Activated naive CD4-positive, alpha-beta T cell treated with anti-CD3 and anti-CD28 coated beads, Interleukin-2, amount 50 U/mL, for 72 hours (primary cell): ENCODE measurements at regions not wholly inside any gene's neighbourhood (a gene's known extent, or its start where the extent isn't known, plus 50 kb on each side); places are given as distances from the start of the nearest gene placed in this dataset.

Experiments
- ATAC-seq, 2 donors: fragments of 150-1000 bp; cut with Tn5 transposase; 2 replicates each; pipeline ENCODE4 v1.10.0; 2021; ENCODE audit warnings: mild to moderate bottlenecking in 2 of 2, moderate library complexity in 2 of 2
- DNase-seq, 2 donors: peaks; one replicate each; pipeline ENCODE4 v3.0.0; 2021 to 2022; ENCODE audit warnings: low spot score in 2 of 2
- H3K27ac Mint-ChIP-seq, 2 donors: one replicate each; pipeline ENCODE4 v1.8.0; 2022; ENCODE audit warnings: mild to moderate bottlenecking in 2 of 2, mixed read lengths in 2 of 2
- H3K36me3 Mint-ChIP-seq, 2 donors: one replicate each; pipeline ENCODE4 v1.8.0; 2022; ENCODE audit warnings: mixed read lengths in 2 of 2
- H3K9me3 Mint-ChIP-seq, 2 donors: one replicate each; pipeline ENCODE4 v1.8.0; 2022; ENCODE audit warnings: mixed read lengths in 2 of 2

GRCh38 chr2:45191146-45191863 lies 182.1 kb upstream of the SIX2 start:
- ATAC-seq (no peak), DNase-seq (no peak)
- no peaks in the 10 kb centered on the region for H3K9me3 Mint-ChIP-seq
- H3K27ac Mint-ChIP-seq, result no peak overlapping the region
- no peaks in the 10 kb centered on the region for H3K36me3 Mint-ChIP-seq

- Mint-ChIP-seq H3K27ac (no peak overlapping the region), H3K36me3 (no peaks in the 10 kb centered on the region)
- no peak for ATAC-seq
Observed at GRCh38 chr2:45190481-45190942, 181.3 kb upstream of the SIX2 start.

GRCh38 chr2:45184606-45185005 lies 175.4 kb upstream of the SIX2 start:
- Mint-ChIP-seq H3K27ac (no peak overlapping the region), H3K36me3 (no peaks in the 10 kb centered on the region), H3K9me3 (no peaks in the 10 kb centered on the region)
- no peak for DNase-seq
- no peak for ATAC-seq

More at GRCh38 chr2:45190481-45190942, 181.3 kb upstream of the SIX2 start:
- no peaks in the 10 kb centered on the region for H3K9me3 Mint-ChIP-seq
- DNase-seq, result no peak

DNA sequence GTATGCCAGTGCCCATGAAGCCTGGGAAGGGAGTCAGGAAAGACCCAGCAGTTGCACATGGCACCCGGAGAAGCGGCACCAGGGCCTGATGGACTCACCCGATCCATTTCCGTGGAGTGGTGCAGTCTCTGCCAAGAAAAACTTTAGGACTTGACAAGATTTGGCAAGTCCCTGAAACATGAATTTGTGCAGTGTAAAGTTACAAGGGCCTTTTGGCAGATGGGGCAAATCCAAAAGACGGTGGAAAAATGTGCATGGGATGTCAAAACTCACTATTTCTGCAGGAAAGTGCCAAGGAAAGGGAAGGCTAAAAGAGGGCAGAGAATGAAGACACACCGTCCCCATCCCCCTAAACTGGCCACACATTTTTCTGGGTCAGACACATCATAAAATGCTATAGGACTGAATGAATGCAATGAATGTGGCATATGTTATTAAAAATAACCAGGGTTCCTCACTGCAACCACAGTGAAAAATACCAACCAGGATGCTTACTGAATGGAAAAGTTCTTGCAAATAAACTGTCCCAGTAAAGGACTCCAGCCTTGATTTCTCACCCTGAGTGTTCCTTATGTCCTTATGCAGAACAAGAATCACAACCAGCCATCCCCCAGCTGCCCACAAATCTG lies 173.5 kb upstream of the SIX2 start:
- Mint-ChIP-seq H3K9me3 (peaks cover 0 to under 1% of the 10 kb centered on the region in 2 donors), H3K36me3 (no peaks in the 10 kb centered on the region), H3K27ac (no peak overlapping the region)
- DNase-seq, result no peak
- no peak for ATAC-seq

- Mint-ChIP-seq H3K27ac (no peak overlapping the region), H3K9me3 (peaks cover 4 to 6% of the 10 kb centered on the region in 2 donors), H3K36me3 (no peaks in the 10 kb centered on the region)
- no peak for DNase-seq
- ATAC-seq, result no peak
Observed at GRCh38 chr2:45180779-45181178, 171.5 kb upstream of the SIX2 start.

DNA sequence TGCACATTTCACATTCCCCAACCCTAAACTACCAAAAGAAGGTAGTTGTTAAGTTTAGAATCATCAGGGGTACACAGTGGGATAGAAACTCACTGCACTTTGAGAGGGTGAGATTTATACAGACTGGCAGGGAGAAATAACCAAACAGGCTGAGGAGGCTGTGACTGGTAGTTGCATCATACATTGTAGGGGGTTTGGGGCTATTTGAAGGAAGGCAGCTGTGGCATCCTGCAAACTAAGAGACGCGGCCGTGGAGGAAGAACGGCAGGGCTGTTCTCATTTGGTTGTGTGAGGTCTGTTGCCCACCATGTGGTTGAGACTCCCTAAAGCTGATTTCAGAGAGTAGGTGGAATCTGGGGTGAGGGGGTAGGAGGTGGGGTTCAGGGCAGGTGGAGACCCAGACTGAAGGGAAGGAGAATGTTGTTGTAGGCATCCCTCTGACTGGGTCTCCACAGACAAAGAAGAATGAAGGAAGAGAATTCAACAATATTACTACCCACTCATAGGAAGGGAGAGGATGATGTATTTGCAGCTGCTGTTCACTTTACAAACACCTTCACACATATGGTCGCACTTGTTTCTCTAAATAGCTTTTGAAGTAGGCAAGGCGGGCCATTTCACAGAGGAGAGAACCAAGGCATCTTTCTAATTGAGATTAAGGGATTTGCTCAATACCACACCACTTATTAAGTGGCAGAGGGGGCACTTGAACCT lies 170.9 kb upstream of the SIX2 start:
- no peak overlapping the region for H3K27ac Mint-ChIP-seq
- ATAC-seq (no peak), DNase-seq (no peak)
- no peaks in the 10 kb centered on the region for H3K36me3 Mint-ChIP-seq
- H3K9me3 Mint-ChIP-seq, result peaks cover 4 to 6% of the 10 kb centered on the region in 2 donors

DNA sequence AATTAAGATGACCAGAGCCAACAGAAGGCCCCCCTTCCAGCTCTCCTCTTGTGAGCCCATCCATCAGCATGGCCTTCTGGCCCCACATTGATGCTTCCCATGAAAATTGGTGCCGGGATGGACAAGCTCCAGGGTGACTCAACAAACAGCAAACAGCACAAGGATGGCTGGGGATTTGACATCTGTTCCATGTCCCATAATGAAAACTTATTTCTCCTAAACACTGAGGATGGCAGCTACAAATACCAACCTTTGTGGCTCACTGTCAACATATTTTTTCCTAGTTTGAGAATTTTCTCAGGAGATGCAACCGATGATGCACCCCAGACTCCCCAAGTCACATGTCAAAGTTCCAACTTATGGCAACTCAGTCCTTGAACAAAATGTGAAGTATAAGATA lies 169.6 kb upstream of the SIX2 start:
- Mint-ChIP-seq H3K27ac (no peak overlapping the region), H3K36me3 (no peaks in the 10 kb centered on the region)
- no peak for ATAC-seq

DNA sequence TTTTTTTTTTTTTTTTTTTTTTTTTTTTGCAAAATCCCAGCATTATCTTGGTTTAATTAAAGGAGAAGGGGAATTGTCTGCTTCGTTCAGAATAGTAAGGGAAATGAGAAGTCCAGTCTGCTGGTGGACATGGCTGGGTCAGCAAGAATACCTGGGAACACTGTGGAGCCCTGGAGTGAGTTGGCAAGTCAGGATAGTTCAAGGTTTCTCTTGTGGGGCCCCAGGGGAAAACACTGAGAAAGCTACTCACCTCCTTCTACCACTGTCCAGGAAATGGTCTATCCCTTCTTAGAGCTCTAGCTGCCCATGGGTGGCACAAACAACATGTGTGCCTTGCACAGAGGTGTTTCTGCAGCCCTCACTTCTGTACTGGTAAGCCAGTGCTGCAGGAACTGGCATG lies 169.1 kb upstream of the SIX2 start:
- peaks cover 4 to 6% of the 10 kb centered on the region in 2 donors for H3K9me3 Mint-ChIP-seq
- ATAC-seq (no peak), DNase-seq (no peak)
- H3K27ac Mint-ChIP-seq, result no peak overlapping the region
- H3K36me3 Mint-ChIP-seq, result no peaks in the 10 kb centered on the region

More for the DNA sequence above, 169.6 kb upstream of the SIX2 start:
- no peak for DNase-seq
- peaks cover 4 to 6% of the 10 kb centered on the region in 2 donors for H3K9me3 Mint-ChIP-seq

GRCh38 chr2:45177870-45178269 lies 168.6 kb upstream of the SIX2 start:
- Mint-ChIP-seq H3K27ac (no peak overlapping the region), H3K9me3 (peaks cover 4 to 6% of the 10 kb centered on the region in 2 donors), H3K36me3 (no peaks in the 10 kb centered on the region)
- DNase-seq (no peak), ATAC-seq (no peak)

DNA sequence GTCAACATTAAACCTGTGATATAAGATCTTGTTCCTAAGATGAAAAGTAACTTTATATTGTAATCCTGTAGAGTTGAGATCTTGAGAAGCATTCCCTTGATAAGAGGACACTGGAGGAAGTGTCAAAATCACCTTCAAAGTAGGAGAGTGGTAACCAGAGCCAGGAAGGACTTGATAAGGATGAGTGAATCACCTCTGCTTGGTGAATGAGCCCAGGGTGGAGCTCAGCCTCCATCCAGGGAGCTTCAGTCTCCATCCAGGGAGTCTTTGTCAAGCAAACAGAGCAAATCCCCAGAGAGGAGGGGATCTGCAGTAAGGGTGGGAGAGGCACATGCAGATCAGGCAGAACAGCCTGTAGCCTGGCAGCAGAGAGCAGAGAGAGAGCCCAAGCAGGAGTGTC lies 167.1 kb upstream of the SIX2 start:
- Mint-ChIP-seq H3K9me3 (peaks cover 4 to 6% of the 10 kb centered on the region in 2 donors), H3K36me3 (no peaks in the 10 kb centered on the region), H3K27ac (no peak overlapping the region)
- no peak for DNase-seq
- no peak for ATAC-seq

DNA sequence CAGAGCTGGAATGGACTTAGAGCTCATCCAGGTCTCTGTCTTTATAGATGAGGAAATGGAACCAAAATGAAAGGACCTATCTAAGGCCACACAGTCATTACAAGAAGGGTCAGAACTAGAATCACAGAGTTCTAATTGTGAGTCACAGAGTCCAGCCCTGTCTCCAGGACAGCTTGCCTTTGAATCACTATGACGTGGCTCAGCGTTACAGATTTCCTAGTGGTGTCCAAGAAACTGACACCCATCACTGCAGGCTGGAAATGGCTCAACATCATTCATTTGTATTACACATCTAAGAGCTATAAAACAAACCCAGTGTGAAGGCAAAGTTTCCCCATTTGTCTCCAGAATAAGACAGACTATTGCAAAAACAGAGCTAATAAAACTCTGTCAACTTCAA lies 164.3 kb upstream of the SIX2 start:
- ATAC-seq (peak in 1 of 2 donors; percentile 26), DNase-seq (no peak)
- Mint-ChIP-seq H3K9me3 (peaks cover 4 to 6% of the 10 kb centered on the region in 2 donors), H3K27ac (no peak overlapping the region), H3K36me3 (peaks cover 0 to 2% of the 10 kb centered on the region in 2 donors)

- ATAC-seq (no peak), DNase-seq (no peak)
- H3K9me3 Mint-ChIP-seq, result peaks cover 4 to 6% of the 10 kb centered on the region in 2 donors
- H3K27ac Mint-ChIP-seq, result no peak overlapping the region
- H3K36me3 Mint-ChIP-seq, result peaks cover 0 to 4% of the 10 kb centered on the region in 2 donors
Observed at GRCh38 chr2:45172760-45173392, 163.6 kb upstream of the SIX2 start.

- ATAC-seq (no peak), DNase-seq (no peak)
- Mint-ChIP-seq H3K36me3 (peaks cover 0 to 4% of the 10 kb centered on the region in 2 donors), H3K27ac (no peak overlapping the region), H3K9me3 (peaks cover 0 to 4% of the 10 kb centered on the region in 2 donors)
Observed at GRCh38 chr2:45172142-45172541, 162.9 kb upstream of the SIX2 start.

DNA sequence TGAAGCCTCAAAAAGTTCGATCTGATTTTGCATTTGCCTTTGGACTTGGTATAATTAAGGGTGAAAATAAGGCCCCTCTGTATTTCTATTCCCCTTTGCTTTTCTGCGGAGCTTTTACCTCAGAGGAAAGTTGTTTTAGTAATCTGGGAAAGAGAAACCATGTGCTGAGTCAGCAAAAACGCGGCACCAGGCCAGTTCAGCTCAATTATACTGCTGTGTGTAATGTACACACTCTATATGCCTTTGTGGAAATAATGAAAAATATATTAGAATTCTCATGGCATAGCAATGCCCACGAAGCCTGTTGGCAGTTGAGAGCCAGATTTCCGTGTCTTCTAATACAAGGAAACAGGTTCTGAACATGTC lies 161.9 kb upstream of the SIX2 start:
- H3K27ac Mint-ChIP-seq, result no peak overlapping the region
- DNase-seq (no peak), ATAC-seq (no peak)
- no peaks in the 10 kb centered on the region for H3K9me3 Mint-ChIP-seq
- peaks cover 0 to 4% of the 10 kb centered on the region in 2 donors for H3K36me3 Mint-ChIP-seq

- peaks cover 0 to 4% of the 10 kb centered on the region in 2 donors for H3K36me3 Mint-ChIP-seq
- ATAC-seq (peak in 1 of 2 donors; percentile 28), DNase-seq (peak in 1 of 2 donors; percentile 4)
- no peak overlapping the region for H3K27ac Mint-ChIP-seq
- H3K9me3 Mint-ChIP-seq, result no peaks in the 10 kb centered on the region
Observed at GRCh38 chr2:45170191-45171135, 161.2 kb upstream of the SIX2 start.
